ENCODE measurements at regions not wholly inside any gene's neighbourhood (a gene's known extent, or its start where the extent isn't known, plus 50 kb on each side); places are given as distances from the start of the nearest gene placed in this dataset.

DNA sequence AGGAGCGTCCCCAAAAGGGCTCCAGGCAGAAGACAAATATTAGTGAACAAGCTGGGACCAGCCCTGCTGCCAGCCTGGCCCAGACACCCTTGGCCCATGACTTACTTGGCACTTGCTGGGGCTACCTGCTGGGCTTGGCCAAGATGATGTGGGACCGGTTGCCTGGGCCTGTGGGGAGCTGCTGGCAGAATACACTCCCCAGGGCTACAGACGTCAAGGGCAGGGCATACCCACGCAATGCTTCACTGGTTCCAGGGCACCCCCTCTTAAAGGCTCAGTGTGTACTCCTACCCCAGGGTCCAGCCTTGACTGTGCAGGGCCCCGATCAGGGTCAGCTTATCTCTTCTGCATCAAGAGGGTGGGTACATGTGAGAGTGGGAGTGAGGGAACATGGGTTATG is 106.5 kb upstream of the SLC2A1 start:
- no peak for DNase-seq

GRCh38 chr1:43063394-43064219 is 104.9 kb upstream of the SLC2A1 start:
- no peak for DNase-seq

GRCh38 chr1:43062527-43063095 is 103.9 kb upstream of the SLC2A1 start:
- no peak for DNase-seq

DNA sequence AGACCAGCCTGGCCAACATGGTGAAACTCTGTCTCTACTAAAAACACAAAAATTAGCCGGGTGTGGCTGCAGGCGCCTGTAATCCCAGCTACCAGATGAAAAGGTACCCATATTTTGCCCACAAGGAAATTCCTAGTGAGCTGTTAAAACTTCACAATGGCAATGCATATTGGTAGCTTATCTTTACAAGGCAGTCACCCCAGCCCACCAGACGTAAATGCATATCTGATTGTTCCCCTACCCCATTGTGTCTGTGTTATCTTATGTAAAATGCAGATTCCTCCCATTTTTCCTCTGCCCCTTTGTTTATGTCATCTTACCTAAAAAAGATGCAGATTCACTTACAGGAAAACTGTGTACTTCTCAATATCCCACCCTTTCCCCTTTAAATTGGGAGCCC is 103.1 kb upstream of the SLC2A1 start:
- DNase-seq = no peak

GRCh38 chr1:43059640-43060574 is 101.2 kb upstream of the SLC2A1 start:
- DNase-seq = no peak

DNA sequence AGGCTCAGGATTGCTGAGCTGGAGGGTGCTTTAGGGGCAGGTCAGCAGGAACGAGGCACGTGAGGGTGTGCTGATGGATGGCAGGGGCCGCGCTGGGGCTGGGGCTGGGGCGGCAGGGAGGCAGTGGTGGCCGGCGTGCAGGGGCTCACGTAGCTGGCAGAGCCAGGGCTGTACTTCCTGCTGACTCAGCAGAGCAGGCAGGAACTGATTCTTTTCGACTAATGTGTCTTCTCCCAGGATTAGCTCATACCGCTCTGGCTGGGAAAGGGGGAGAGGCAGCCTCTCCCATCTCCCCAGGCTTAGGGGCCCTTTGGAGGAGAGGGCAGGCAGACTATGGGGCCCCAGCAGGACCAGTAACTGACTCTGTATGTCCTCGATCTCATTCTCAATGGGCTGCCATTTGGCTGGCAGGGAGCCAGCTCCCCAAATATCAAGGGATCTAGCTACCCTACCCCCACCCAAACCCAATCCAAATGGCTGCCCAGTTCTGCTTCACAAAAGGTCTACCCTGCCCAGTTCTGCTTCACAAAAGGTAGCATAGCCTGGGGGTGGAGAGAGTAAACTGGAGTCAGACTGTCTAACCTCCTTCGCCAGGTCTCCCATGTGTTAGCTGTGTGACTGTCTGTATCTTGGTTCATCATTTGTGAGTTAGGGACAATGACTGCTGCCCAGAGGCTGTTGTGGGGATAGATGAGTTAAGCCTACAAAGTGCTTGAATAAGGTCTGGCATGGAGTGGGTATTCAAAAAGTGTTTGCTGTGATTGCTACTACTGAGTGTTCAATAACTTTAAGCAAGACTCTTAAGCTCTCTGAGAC is 100.1 kb upstream of the SLC2A1 start:
- DNase-seq = no peak

DNA sequence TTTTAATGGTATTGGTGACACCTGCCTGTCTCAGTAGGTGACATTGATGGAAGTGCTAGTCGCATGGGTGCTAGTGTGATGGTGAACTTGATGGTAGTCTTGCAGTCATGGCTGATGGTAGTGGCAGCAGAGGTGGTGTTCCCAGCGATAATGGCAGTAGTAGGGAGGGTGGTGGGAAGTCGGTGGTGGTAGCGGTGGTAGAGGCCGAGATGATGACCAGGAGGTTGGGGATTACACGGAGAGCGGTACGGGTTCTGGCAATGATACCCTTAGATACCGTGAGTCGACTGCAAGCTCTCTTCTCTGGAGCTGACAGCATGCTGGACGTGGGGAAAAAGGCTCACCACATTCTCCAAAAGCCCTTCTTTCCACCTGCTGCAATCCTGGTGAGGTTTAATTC is 99.4 kb upstream of the SLC2A1 start:
- DNase-seq = no peak

GRCh38 chr1:43057567-43057966 is 98.9 kb upstream of the SLC2A1 start:
- DNase-seq = no peak

DNA sequence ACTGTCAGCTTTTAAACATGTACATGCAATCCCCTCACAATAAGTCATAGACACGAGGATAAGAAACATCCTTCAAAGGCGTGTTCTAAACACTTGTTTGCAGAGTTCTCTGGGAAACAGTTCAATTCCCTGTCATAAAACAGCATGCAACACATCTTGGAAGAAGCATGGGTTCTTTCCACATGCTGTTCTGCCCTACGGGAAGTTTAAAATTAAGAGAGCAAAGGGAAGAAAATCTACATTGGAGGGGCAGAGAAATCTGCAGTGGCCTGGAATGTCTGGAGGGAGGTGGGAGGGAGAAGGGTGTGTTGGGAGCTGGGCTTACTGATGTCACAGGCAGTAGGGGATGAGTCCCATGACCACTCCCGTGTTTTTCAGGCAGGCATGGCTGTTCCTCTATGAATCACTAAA is 98.3 kb upstream of the SLC2A1 start:
- no peak for DNase-seq

- DNase-seq = no peak
Observed at GRCh38 chr1:43056460-43056859, 97.8 kb upstream of the SLC2A1 start.

- DNase-seq = no peak
Observed at GRCh38 chr1:43054961-43055360, 96.3 kb upstream of the SLC2A1 start.

GRCh38 chr1:43052786-43053439 is 94.2 kb upstream of the SLC2A1 start:
- DNase-seq = no peak

DNA sequence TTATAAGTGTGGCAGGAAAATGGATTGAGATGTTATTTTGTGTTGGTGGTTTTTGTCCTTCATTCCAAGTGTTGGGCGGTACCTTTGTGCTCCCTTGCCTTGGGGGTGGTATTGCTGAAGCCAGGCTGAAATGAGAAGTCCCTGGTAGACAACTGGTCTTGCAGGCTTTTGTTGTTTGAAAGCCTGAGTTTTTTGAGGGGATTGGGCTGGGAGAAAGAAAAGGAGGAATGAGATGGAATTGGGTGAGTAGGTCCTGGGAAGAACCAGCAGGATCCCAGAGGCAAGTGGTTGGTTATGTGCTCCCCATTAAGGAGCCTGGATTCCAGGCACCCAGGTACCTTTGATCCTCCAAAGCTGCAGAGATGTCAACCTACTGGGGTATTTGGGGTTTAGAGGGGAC is 93.7 kb upstream of the SLC2A1 start:
- DNase-seq = no peak

GRCh38 chr1:43049481-43049880 is 90.8 kb upstream of the SLC2A1 start:
- DNase-seq = no peak

- DNase-seq = no peak
Observed at GRCh38 chr1:43048601-43049011, 89.9 kb upstream of the SLC2A1 start.

DNA sequence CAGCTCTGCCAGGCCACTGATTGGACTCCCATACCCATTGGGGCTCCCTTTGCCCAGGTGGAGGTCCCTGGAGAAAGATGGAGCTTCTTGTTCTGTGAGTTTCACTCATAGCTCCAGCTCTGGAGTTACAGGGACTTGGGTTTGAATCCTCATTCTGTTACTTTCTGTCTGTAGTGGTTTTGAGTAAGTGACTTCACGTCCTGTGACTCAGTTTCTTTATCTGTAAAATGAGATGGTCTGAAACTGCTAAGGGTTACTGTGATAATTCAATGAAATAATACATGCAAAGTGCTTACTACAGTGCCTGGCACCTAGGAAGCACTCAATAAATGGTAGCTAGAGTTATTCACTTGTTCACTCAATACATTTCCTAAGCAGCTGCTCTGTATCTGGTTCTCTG is 88.5 kb upstream of the SLC2A1 start:
- no peak for DNase-seq

GRCh38 chr1:43044572-43045361 is 86.1 kb upstream of the SLC2A1 start:
- no peak for DNase-seq

DNA sequence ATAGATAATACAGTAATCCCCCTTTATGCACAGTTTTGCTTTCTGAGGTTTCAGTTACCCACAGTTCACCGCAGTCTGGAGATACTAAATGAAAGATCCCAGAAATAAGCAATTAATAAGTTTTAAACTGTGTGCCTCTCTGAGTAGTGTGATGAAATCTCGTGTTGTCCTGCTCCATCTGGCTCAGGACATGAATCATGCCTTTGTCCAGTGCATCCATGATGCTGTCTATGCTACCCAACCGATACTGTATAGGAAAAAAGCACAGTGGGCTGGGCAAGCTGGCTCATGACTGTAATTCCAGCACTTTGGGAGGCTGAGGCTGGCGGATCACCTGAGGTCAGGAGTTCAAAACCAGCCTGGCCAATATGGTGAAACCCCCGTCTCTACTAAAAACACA is 85.0 kb upstream of the SLC2A1 start:
- DNase-seq = no peak

GRCh38 chr1:43042773-43043457 is 84.2 kb upstream of the SLC2A1 start:
- DNase-seq = no peak

- no peak for DNase-seq
Observed at GRCh38 chr1:43042127-43042526, 83.5 kb upstream of the SLC2A1 start.

- no peak for DNase-seq
Observed at GRCh38 chr1:43041591-43041990, 82.9 kb upstream of the SLC2A1 start.
